ENCODE measurements at regions not wholly inside any gene's neighbourhood (a gene's known extent, or its start where the extent isn't known, plus 50 kb on each side); places are given as distances from the start of the nearest gene placed in this dataset.

GRCh38 chr4:63670735-63671134 is 738.5 kb downstream of the TECRL start:
- Histone ChIP-seq H3K27ac (ENCODE audit: low read length) (no peak overlapping the region), H3K27me3 (ENCODE audit: control insufficient read depth, insufficient read depth, low read length) (no peaks in the 10 kb centered on the region), H3K4me1 (ENCODE audit: control insufficient read depth, insufficient read depth, low read length) (no peaks in the 10 kb centered on the region), H3K9me3 (replicated peaks; ENCODE audit: control insufficient read depth, low read depth, low read length) (peaks cover 2% of the 10 kb centered on the region), H3K4me3 (ENCODE audit: low read length) (no peak overlapping the region), H3K36me3 (ENCODE audit: control insufficient read depth, insufficient read depth, low read length) (no peaks in the 10 kb centered on the region)
- WGBS (ENCODE audit: insufficient coverage), result no CpG with 5 or more reads among the region's 1 CpG
- DNase-seq, result no peak

- no CpG with 5 or more reads among the region's 2 CpGs for WGBS (ENCODE audit: insufficient coverage)
- Histone ChIP-seq H3K4me3 (ENCODE audit: low read length) (no peak overlapping the region), H3K9me3 (replicated peaks; ENCODE audit: control insufficient read depth, low read depth, low read length) (no peaks in the 10 kb centered on the region), H3K27me3 (ENCODE audit: control insufficient read depth, insufficient read depth, low read length) (no peaks in the 10 kb centered on the region), H3K36me3 (ENCODE audit: control insufficient read depth, insufficient read depth, low read length) (no peaks in the 10 kb centered on the region), H3K27ac (ENCODE audit: low read length) (no peak overlapping the region), H3K4me1 (ENCODE audit: control insufficient read depth, insufficient read depth, low read length) (no peaks in the 10 kb centered on the region)
- no peak for DNase-seq
Observed at GRCh38 chr4:63663870-63664269, 745.4 kb downstream of the TECRL start.

GRCh38 chr4:63644396-63644795 is 764.9 kb downstream of the TECRL start:
- H3K27ac ChIP-seq (ENCODE audit: low read length), result no peak overlapping the region
- no peaks in the 10 kb centered on the region for H3K36me3 ChIP-seq (ENCODE audit: control insufficient read depth, insufficient read depth, low read length)
- H3K9me3 ChIP-seq (replicated peaks; ENCODE audit: control insufficient read depth, low read depth, low read length), result no peaks in the 10 kb centered on the region
- no CpG with 5 or more reads among the region's 3 CpGs for WGBS (ENCODE audit: insufficient coverage)
- H3K27me3 ChIP-seq (ENCODE audit: control insufficient read depth, insufficient read depth, low read length), result no peaks in the 10 kb centered on the region
- H3K4me1 ChIP-seq (ENCODE audit: control insufficient read depth, insufficient read depth, low read length), result no peaks in the 10 kb centered on the region
- DNase-seq, result no peak
- no peak overlapping the region for H3K4me3 ChIP-seq (ENCODE audit: low read length)

- Histone ChIP-seq H3K36me3 (ENCODE audit: control insufficient read depth, insufficient read depth, low read length) (no peaks in the 10 kb centered on the region), H3K9me3 (replicated peaks; ENCODE audit: control insufficient read depth, low read depth, low read length) (peaks cover 4% of the 10 kb centered on the region), H3K27ac (ENCODE audit: low read length) (no peak overlapping the region), H3K4me1 (ENCODE audit: control insufficient read depth, insufficient read depth, low read length) (no peaks in the 10 kb centered on the region), H3K27me3 (ENCODE audit: control insufficient read depth, insufficient read depth, low read length) (no peaks in the 10 kb centered on the region), H3K4me3 (ENCODE audit: low read length) (no peak overlapping the region)
- no peak for DNase-seq
Observed at GRCh38 chr4:63637270-63637669, 772.0 kb downstream of the TECRL start.

GRCh38 chr4:63632858-63633257 is 776.4 kb downstream of the TECRL start:
- no peak overlapping the region for H3K4me3 ChIP-seq (ENCODE audit: low read length)
- no CpG with 5 or more reads among the region's 2 CpGs for WGBS (ENCODE audit: insufficient coverage)
- no peaks in the 10 kb centered on the region for H3K36me3 ChIP-seq (ENCODE audit: control insufficient read depth, insufficient read depth, low read length)
- DNase-seq, result no peak
- no peak overlapping the region for H3K27ac ChIP-seq (ENCODE audit: low read length)
- H3K27me3 ChIP-seq (ENCODE audit: control insufficient read depth, insufficient read depth, low read length), result no peaks in the 10 kb centered on the region
- H3K4me1 ChIP-seq (ENCODE audit: control insufficient read depth, insufficient read depth, low read length), result no peaks in the 10 kb centered on the region
- peaks cover 7% of the 10 kb centered on the region for H3K9me3 ChIP-seq (replicated peaks; ENCODE audit: control insufficient read depth, low read depth, low read length)

GRCh38 chr4:63620271-63620670 is 789.0 kb downstream of the TECRL start:
- H3K36me3 ChIP-seq (ENCODE audit: control insufficient read depth, insufficient read depth, low read length), result no peaks in the 10 kb centered on the region
- no peak overlapping the region for H3K27ac ChIP-seq (ENCODE audit: low read length)
- 55% methylated on average over 1 of the region's 2 CpGs for WGBS (ENCODE audit: insufficient coverage)
- peak; percentile 5 for DNase-seq
- no peaks in the 10 kb centered on the region for H3K27me3 ChIP-seq (ENCODE audit: control insufficient read depth, insufficient read depth, low read length)
- H3K9me3 ChIP-seq (replicated peaks; ENCODE audit: control insufficient read depth, low read depth, low read length), result no peaks in the 10 kb centered on the region
- H3K4me1 ChIP-seq (ENCODE audit: control insufficient read depth, insufficient read depth, low read length), result no peaks in the 10 kb centered on the region
- H3K4me3 ChIP-seq (ENCODE audit: low read length), result no peak overlapping the region

- DNase-seq, result no peak
- Histone ChIP-seq H3K9me3 (replicated peaks; ENCODE audit: control insufficient read depth, low read depth, low read length) (no peaks in the 10 kb centered on the region), H3K36me3 (ENCODE audit: control insufficient read depth, insufficient read depth, low read length) (no peaks in the 10 kb centered on the region), H3K4me1 (ENCODE audit: control insufficient read depth, insufficient read depth, low read length) (no peaks in the 10 kb centered on the region), H3K4me3 (ENCODE audit: low read length) (no peak overlapping the region), H3K27ac (ENCODE audit: low read length) (no peak overlapping the region), H3K27me3 (ENCODE audit: control insufficient read depth, insufficient read depth, low read length) (no peaks in the 10 kb centered on the region)
- WGBS (ENCODE audit: insufficient coverage), result no CpG with 5 or more reads among the region's 1 CpG
Observed at GRCh38 chr4:63619771-63620170, 789.5 kb downstream of the TECRL start.

GRCh38 chr4:63618883-63619718 is 790.1 kb downstream of the TECRL start:
- Histone ChIP-seq H3K4me1 (ENCODE audit: control insufficient read depth, insufficient read depth, low read length) (no peaks in the 10 kb centered on the region), H3K4me3 (ENCODE audit: low read length) (no peak overlapping the region), H3K9me3 (replicated peaks; ENCODE audit: control insufficient read depth, low read depth, low read length) (no peaks in the 10 kb centered on the region), H3K27me3 (ENCODE audit: control insufficient read depth, insufficient read depth, low read length) (no peaks in the 10 kb centered on the region), H3K27ac (ENCODE audit: low read length) (no peak overlapping the region), H3K36me3 (ENCODE audit: control insufficient read depth, insufficient read depth, low read length) (no peaks in the 10 kb centered on the region)
- no CpG with 5 or more reads among the region's 6 CpGs for WGBS (ENCODE audit: insufficient coverage)
- DNase-seq, result no peak

- WGBS (ENCODE audit: insufficient coverage), result 68% methylated on average over 7 of the region's 9 CpGs
- Histone ChIP-seq H3K4me3 (ENCODE audit: low read length) (no peak overlapping the region), H3K27ac (ENCODE audit: low read length) (no peak overlapping the region), H3K9me3 (replicated peaks; ENCODE audit: control insufficient read depth, low read depth, low read length) (no peaks in the 10 kb centered on the region), H3K36me3 (ENCODE audit: control insufficient read depth, insufficient read depth, low read length) (no peaks in the 10 kb centered on the region), H3K4me1 (ENCODE audit: control insufficient read depth, insufficient read depth, low read length) (no peaks in the 10 kb centered on the region), H3K27me3 (ENCODE audit: control insufficient read depth, insufficient read depth, low read length) (no peaks in the 10 kb centered on the region)
- DNase-seq, result no peak
Observed at GRCh38 chr4:63607169-63607872, 801.9 kb downstream of the TECRL start.

GRCh38 chr4:63589796-63590195 is 819.5 kb downstream of the TECRL start:
- DNase-seq, result no peak
- no peaks in the 10 kb centered on the region for H3K36me3 ChIP-seq (ENCODE audit: control insufficient read depth, insufficient read depth, low read length)
- H3K27ac ChIP-seq (ENCODE audit: low read length), result no peak overlapping the region
- peaks cover 2% of the 10 kb centered on the region for H3K9me3 ChIP-seq (replicated peaks; ENCODE audit: control insufficient read depth, low read depth, low read length)
- no peaks in the 10 kb centered on the region for H3K27me3 ChIP-seq (ENCODE audit: control insufficient read depth, insufficient read depth, low read length)
- no peaks in the 10 kb centered on the region for H3K4me1 ChIP-seq (ENCODE audit: control insufficient read depth, insufficient read depth, low read length)
- WGBS (ENCODE audit: insufficient coverage), result 74% methylated on average over 3 of the region's 6 CpGs
- H3K4me3 ChIP-seq (ENCODE audit: low read length), result no peak overlapping the region

Data from muscle of leg (tissue), 3 donors.